Ishikawa (cell line): ENCODE measurements at regions not wholly inside any gene's neighbourhood (a gene's known extent, or its start where the extent isn't known, plus 50 kb on each side); places are given as distances from the start of the nearest gene placed in this dataset.

Source experiments
- EGR1 ChIP-seq: IDR thresholded peaks from 2 replicates; pipeline ENCODE4 v1.6.1; 2012
- REST ChIP-seq: IDR thresholded peaks from 2 replicates; pipeline ENCODE4 v1.6.1; 2012; ENCODE audit warnings: low read depth, mild to moderate bottlenecking
- YY1 ChIP-seq: IDR thresholded peaks from 2 replicates; pipeline ENCODE4 v1.6.1; 2012; ENCODE audit warnings: low read depth

- TF ChIP-seq REST (no peak), YY1 (no peak), EGR1 (no peak)
These were observed 245.9 kb downstream of the FGFR2 start for GRCh38 chr10:121352231-121352855.
